H9 (cell line): ENCODE measurements at regions not wholly inside any gene's neighbourhood (a gene's known extent, or its start where the extent isn't known, plus 50 kb on each side); places are given as distances from the start of the nearest gene placed in this dataset.

Source experiments
- DNase-seq: peaks from one replicate; pipeline ENCODE4 v3.0.0-alpha.2; 2017
- H2AFZ ChIP-seq: one replicate; pipeline ENCODE4 v1.6.1; 2013; ENCODE audit warnings: mild to moderate bottlenecking, low read length, control low read depth, moderate library complexity
- H2AK5ac ChIP-seq: 2 replicates; pipeline ENCODE4 v1.6.1; 2013; ENCODE audit warnings: low read length, control low read depth, mixed read lengths; ENCODE audit not compliant: insufficient read length
- H2BK120ac ChIP-seq: one replicate; pipeline ENCODE4 v1.6.1; 2013; ENCODE audit warnings: low read depth, mild to moderate bottlenecking, low read length, control low read depth, inconsistent platforms; ENCODE audit not compliant: poor library complexity, severe bottlenecking
- H2BK12ac ChIP-seq: 2 replicates; pipeline ENCODE4 v1.6.1; 2013; ENCODE audit warnings: low read length, control low read depth, mixed read lengths, low read depth; ENCODE audit not compliant: insufficient read length
- H2BK15ac ChIP-seq: 2 replicates; pipeline ENCODE4 v1.6.1; 2013; ENCODE audit warnings: low read depth, low read length, control low read depth
- H2BK20ac ChIP-seq: one replicate; pipeline ENCODE4 v1.6.1; 2013; ENCODE audit warnings: low read depth, mild to moderate bottlenecking, low read length, control low read depth, inconsistent platforms; ENCODE audit not compliant: poor library complexity, severe bottlenecking
- H2BK5ac ChIP-seq: 2 replicates; pipeline ENCODE4 v1.6.1; 2013; ENCODE audit warnings: low read length, control low read depth, mixed read lengths; ENCODE audit not compliant: insufficient read length
- H3K14ac ChIP-seq: 2 replicates; pipeline ENCODE4 v1.6.1; 2013; ENCODE audit warnings: low read length, control low read depth; ENCODE audit not compliant: insufficient read depth
- H3K18ac ChIP-seq: 2 replicates; pipeline ENCODE4 v1.6.1; 2013; ENCODE audit warnings: low read depth, mild to moderate bottlenecking, mixed read lengths, low read length, control low read depth; ENCODE audit not compliant: insufficient read length
- H3K23ac ChIP-seq: 2 replicates; pipeline ENCODE4 v1.6.1; 2013; ENCODE audit warnings: low read length, control low read depth, mixed read lengths, low read depth; ENCODE audit not compliant: insufficient read length
- H3K23me2 ChIP-seq: 2 replicates; pipeline ENCODE4 v1.6.1; 2013; ENCODE audit warnings: low read depth, mild to moderate bottlenecking, mixed read lengths, low read length, control low read depth; ENCODE audit not compliant: insufficient read length, poor library complexity, severe bottlenecking
- H3K27ac ChIP-seq: 2 replicates; pipeline ENCODE4 v1.5.1; 2013; ENCODE audit warnings: low read length, control low read depth, mixed read lengths, low read depth; ENCODE audit not compliant: insufficient read length
- H3K27me3 ChIP-seq: 2 replicates; pipeline ENCODE4 v1.6.1; 2013; ENCODE audit warnings: low read length, control low read depth, inconsistent platforms; ENCODE audit not compliant: insufficient read depth
- H3K4ac ChIP-seq: 2 replicates; pipeline ENCODE4 v1.6.1; 2013; ENCODE audit warnings: low read depth, mild to moderate bottlenecking, control low read depth, inconsistent platforms, low read length, moderate library complexity
- H3K4me1 ChIP-seq: 2 replicates; pipeline ENCODE4 v1.6.1; 2013; ENCODE audit warnings: low read length, control low read depth, inconsistent platforms; ENCODE audit not compliant: insufficient read depth
- H3K4me2 ChIP-seq: 2 replicates; pipeline ENCODE4 v1.6.1; 2013; ENCODE audit warnings: low read length, control low read depth, mixed read lengths; ENCODE audit not compliant: insufficient read length, insufficient read depth
- H3K56ac ChIP-seq: 2 replicates; pipeline ENCODE4 v1.6.1; 2013; ENCODE audit warnings: low read depth, mild to moderate bottlenecking, mixed read lengths, low read length, control low read depth; ENCODE audit not compliant: insufficient read length
- H3K79me1 ChIP-seq: 2 replicates; pipeline ENCODE4 v1.6.1; 2013; ENCODE audit warnings: low read depth, mild to moderate bottlenecking, moderate library complexity, low read length, control low read depth, inconsistent platforms; ENCODE audit not compliant: insufficient read depth, poor library complexity, severe bottlenecking
- H3K79me2 ChIP-seq: 2 replicates; pipeline ENCODE4 v1.6.1; 2013; ENCODE audit warnings: low read length, control low read depth, inconsistent platforms; ENCODE audit not compliant: insufficient read depth
- H3K9ac ChIP-seq: 2 replicates; pipeline ENCODE4 v1.6.1; 2013; ENCODE audit warnings: low read length, control low read depth, mixed read lengths; ENCODE audit not compliant: insufficient read length; ENCODE audit errors: extremely low read depth
- H3K9me3 ChIP-seq: one replicate; pipeline ENCODE4 v1.6.1; 2013; ENCODE audit warnings: low read depth, low read length, inconsistent platforms; ENCODE audit not compliant: control insufficient read depth
- H3T11ph ChIP-seq: one replicate; pipeline ENCODE4 v1.6.1; 2013; ENCODE audit warnings: mild to moderate bottlenecking, low read length, control low read depth, inconsistent platforms
- H4K20me1 ChIP-seq: one replicate; pipeline ENCODE4 v1.6.1; 2013; ENCODE audit not compliant: control insufficient read depth, insufficient read length, insufficient read depth
- H4K5ac ChIP-seq: 2 replicates; pipeline ENCODE4 v1.6.1; 2013; ENCODE audit warnings: low read depth, mild to moderate bottlenecking, mixed read lengths, low read length, control low read depth; ENCODE audit not compliant: insufficient read length
- H4K8ac ChIP-seq: replicated peaks from 2 replicates; pipeline ENCODE4 v1.6.1; 2013; ENCODE audit warnings: low read length, control low read depth, mixed read lengths, low read depth; ENCODE audit not compliant: insufficient read length
- H4K91ac ChIP-seq: 2 replicates; pipeline ENCODE4 v1.6.1; 2013; ENCODE audit warnings: low read depth, mild to moderate bottlenecking, moderate library complexity, mixed read lengths, low read length, control low read depth; ENCODE audit not compliant: insufficient read length
- H3K27ac Mint-ChIP-seq, 3 experiments: 2 replicates in 2 of 3; 3 replicates in 1 of 3; pipeline ENCODE4 v1.8.0; 2020 to 2021; ENCODE audit warnings: mixed read lengths in 3 of 3, mild to moderate bottlenecking in 1 of 3, moderate library complexity in 1 of 3
- H3K27me3 Mint-ChIP-seq: 2 replicates; pipeline ENCODE4 v1.8.0; 2021; ENCODE audit warnings: low read depth, mild to moderate bottlenecking, moderate library complexity, mixed read lengths
- H3K36me3 Mint-ChIP-seq, 3 experiments: 2 replicates in 2 of 3; 3 replicates in 1 of 3; pipeline ENCODE4 v1.8.0; 2020 to 2021; ENCODE audit warnings: low read depth in 3 of 3, mixed read lengths in 3 of 3; ENCODE audit not compliant: insufficient read depth in 1 of 3
- H3K4me1 Mint-ChIP-seq, 2 experiments: 2 replicates each; pipeline ENCODE4 v1.8.0; 2020; ENCODE audit warnings: mixed read lengths in 2 of 2
- H3K4me3 Mint-ChIP-seq, 2 experiments: 2 replicates in 1 of 2; 3 replicates in 1 of 2; pipeline ENCODE4 v1.8.0; 2020 to 2021; ENCODE audit warnings: mild to moderate bottlenecking in 2 of 2, mixed read lengths in 2 of 2, moderate library complexity in 1 of 2
- H3K9me3 Mint-ChIP-seq, 2 experiments: 2 replicates in 1 of 2; 3 replicates in 1 of 2; pipeline ENCODE4 v1.8.0; 2020; ENCODE audit warnings: mild to moderate bottlenecking in 2 of 2, mixed read lengths in 2 of 2, moderate library complexity in 1 of 2
- CTCF ChIP-seq: fragments of 200-600 bp; sonication (generic); conservative IDR thresholded peaks from 3 replicates; pipeline ENCODE4 v1.8.0; 2021; ENCODE audit warnings: antibody characterized with exemption, mild to moderate bottlenecking
- WGBS: extraction: QIAGEN DNeasy Blood & Tissue Kit; methylation state at CpG from one replicate; pipeline ENCODE4 v1.1.7; 2013; ENCODE audit warnings: missing lambda C conversion rate, low lambda C conversion rate, mixed read lengths; ENCODE audit not compliant: insufficient read length; ENCODE audit errors: extremely low coverage; 5-methylcytosine and 5-hydroxymethylcytosine counted together

GRCh38 chr13:72400856-72401255, 326.6 kb downstream of the MZT1 start:
- no peak overlapping the region for H2BK5ac ChIP-seq
- H3K9me3 ChIP-seq = no peaks in the 10 kb centered on the region
- no peaks in the 10 kb centered on the region; the same call in 1 of the 2 replicates for H3K4me1 ChIP-seq
- H2AFZ ChIP-seq = no peak overlapping the region
- H3K79me2 ChIP-seq = no peaks in the 10 kb centered on the region
- no peak for TF ChIP-seq CTCF
- no peak overlapping the region for H3K23ac ChIP-seq
- WGBS = no CpG with 5 or more reads among the region's 3 CpGs
- Mint-ChIP-seq H3K4me3 (no peak overlapping the region), H3K36me3 (no peaks in the 10 kb centered on the region), H3K27me3 (no peaks in the 10 kb centered on the region), H3K4me1 (peaks cover 17 to 20% of the 10 kb centered on the region in 2 experiments), H3K9me3 (no peaks in the 10 kb centered on the region), H3K27ac (no peak overlapping the region)
- no peak overlapping the region for H4K91ac ChIP-seq
- H2AK5ac ChIP-seq = no peak overlapping the region
- no peaks in the 10 kb centered on the region for H4K20me1 ChIP-seq
- DNase-seq = no peak
- no peak overlapping the region for H3K14ac ChIP-seq
- H3K56ac ChIP-seq = no peak overlapping the region
- H3K79me1 ChIP-seq = no peaks in the 10 kb centered on the region
- no peak overlapping the region for H4K8ac ChIP-seq
- H3K23me2 ChIP-seq = no peaks in the 10 kb centered on the region
- H3T11ph ChIP-seq = no peak overlapping the region
- no peak overlapping the region for H2BK15ac ChIP-seq
- no peak overlapping the region for H3K9ac ChIP-seq
- H3K27me3 ChIP-seq = no peaks in the 10 kb centered on the region
- no peak overlapping the region for H4K5ac ChIP-seq
- H3K27ac ChIP-seq = no peak overlapping the region
- no peak overlapping the region for H2BK12ac ChIP-seq
- no peak overlapping the region for H3K4me2 ChIP-seq
- H2BK20ac ChIP-seq = no peak overlapping the region
- no peak overlapping the region for H3K4ac ChIP-seq
- no peak overlapping the region for H2BK120ac ChIP-seq
- no peak overlapping the region for H3K18ac ChIP-seq
